ENCODE measurements at regions not wholly inside any gene's neighbourhood (a gene's known extent, or its start where the extent isn't known, plus 50 kb on each side); places are given as distances from the start of the nearest gene placed in this dataset.
A peak's percentile ranks its signal among the peaks of the same experiment; 100 is the strongest.

DNA sequence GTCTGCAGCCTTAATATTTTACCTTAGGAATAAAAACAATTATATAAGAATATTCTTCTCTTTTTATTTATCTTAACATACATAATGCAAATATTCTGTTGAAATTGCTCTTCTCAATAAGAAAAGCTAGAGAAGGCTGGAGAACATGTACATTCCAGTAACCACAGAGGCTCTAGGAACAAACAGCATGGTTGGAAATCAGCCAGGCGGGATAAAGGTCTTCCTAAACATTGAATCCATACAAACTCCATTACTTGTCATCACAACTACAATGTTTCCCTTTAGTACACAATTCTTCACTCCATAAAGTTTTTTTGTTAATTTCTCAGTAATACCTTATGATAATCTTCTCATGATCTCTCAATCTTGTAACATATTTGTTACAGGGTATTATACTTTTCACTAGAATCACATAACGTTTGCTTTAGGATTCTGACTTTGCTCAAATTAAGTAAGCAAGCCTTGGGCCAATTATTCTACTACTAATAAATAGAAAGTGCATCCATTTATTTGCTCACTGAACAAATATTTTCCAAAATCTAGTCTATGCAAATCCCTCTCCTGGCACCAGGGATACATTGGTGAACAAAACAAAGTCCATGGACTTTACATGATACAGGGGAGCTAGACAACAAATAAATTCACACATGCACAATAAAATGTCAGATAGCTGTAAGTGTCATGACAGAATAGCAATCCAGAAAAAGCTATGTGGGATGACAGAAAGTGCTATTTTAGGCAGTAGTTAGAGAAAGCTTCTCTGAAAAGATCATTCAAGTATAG lies 237.5 kb upstream of the TMTC1 start:
- no peak for DNase-seq (ENCODE audit: low read depth, low spot score)

DNA sequence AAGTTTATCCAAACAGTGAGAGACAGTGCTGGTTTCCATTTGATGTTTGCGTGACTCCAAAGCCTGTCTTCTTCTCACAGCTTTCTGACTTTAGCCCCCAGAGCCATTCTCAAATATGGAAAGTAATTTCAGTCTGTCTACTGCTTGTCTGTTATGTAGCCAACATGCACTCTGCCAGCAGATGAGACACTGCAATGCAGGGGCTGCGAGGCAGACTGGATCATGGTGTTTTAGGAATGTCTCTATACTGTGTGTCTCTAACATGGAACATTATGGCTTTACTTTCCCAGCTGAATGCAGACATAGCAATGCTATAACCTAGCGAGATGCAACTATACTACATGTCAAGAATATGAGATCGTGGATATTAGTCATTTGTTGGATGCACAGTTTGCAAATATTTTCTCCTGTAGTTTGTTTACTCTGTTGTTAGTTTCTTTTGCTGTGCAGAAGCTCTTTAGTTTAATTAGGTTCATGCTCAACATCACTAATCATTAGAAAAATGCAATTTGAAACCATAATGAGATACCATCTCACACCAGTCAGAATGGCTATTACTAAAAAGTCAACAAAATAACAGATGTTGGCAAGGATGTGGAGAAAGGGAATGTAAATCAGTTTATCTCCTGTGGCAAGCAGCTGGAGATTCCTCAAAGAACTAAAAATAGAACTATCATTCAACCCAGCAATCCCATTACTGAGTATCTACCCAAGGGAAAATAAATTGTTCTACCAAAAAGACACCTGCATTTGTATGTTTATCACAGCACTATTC lies 235.8 kb upstream of the TMTC1 start:
- no peak for DNase-seq (ENCODE audit: low read depth, low spot score)

DNA sequence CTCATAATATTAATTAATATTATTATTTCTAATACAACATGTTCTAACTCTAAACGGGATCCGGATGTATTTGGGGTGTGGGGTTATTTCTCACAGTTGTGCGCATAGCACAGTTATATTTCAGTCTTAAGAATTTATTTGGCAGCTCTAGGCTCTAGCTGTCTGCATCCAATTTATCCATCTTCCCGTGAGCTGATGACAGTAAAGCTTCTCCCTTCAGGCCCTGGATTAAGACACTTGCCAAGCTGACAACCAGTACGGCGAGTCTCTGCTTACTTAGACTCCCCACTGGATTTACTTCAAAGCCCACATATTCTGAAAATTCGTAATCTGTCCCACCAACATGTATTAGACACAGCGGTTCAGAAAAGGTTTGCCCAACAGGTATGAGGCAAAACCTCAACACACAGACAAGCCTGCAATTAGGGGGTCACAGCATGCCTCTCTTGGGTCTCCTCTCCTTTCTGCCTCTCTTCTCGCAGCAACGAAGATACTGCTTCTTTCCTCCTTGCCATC lies 232.9 kb upstream of the TMTC1 start:
- DNase-seq (ENCODE audit: low read depth, low spot score): no peak

DNA sequence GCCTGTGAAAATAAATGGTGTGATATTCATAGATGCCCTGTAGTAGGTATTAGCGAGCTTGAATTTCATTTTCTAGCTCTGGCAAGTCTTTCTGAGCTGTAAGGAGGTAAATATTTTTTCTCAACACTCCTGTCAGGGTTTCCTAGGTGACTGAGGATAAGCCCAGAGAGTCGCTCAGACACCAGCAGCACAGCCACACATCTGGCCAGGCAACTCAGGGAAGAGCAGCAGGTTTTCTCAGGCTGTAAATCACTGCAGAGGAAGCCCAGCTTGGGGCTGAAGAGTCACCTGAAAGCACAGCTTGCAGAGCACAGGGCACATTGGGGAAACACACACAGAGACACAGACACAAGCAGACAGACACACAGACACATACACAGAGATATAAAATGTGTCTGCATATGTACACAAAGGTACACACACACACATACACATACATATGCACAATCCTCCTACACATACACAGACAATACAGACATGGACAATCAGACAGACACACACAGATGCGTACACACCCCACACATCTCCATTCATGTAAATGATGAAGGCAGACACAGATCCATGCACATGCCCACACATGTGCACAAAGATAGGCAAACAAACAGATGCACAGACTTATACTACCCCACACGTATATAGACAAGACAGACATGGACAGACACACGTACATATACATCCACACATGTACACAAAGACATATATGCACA lies 232.0 kb upstream of the TMTC1 start:
- no peak for DNase-seq (ENCODE audit: low read depth, low spot score)

DNA sequence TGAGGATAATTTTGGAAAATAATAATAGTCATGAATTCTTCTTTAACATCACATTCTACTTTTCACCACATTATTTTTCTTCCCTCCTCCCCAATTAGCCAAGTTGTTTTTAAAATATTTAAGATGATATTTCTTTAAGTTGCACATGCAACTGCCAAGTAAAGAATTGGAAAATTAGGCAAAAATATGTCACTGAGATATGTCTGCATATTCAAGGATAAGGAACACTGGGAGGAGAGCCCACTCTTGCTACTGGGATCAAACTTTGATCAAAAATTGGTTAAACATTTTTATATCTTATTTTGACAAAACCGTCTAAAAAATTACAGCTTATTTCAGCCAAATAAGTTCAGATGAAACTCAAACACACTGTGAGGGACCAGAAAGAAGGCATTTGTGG lies 231.2 kb upstream of the TMTC1 start:
- no peak for DNase-seq (ENCODE audit: low read depth, low spot score)

DNA sequence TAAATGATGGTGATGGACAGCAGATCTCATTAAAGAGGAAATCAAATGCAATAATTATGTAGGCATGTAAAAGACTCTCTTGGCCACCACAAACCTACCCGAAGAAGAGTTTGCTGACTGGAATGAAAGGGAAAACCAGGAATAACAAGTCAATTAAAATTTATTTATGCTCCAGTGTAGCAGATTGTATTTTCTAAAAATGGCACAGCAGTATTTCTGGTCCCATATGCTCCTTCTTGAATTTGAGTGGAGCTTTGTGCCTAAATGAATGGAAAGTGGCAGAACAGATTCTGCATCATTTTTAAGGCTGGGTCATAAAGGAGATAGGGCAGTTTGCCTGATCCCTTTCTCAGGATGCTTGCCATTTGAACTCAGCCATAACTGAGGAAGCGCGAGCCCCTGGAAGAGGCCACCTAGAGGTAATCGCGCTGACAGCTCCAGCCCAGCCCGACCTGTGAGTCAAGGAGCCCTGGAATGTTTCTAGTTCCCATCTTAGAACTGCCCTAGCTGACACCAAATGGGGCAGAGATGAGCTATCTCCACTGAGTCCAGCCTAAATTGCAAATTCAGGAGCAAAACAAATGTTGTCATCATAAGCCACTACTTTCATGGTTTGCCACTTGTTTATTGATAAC lies 229.2 kb upstream of the TMTC1 start:
- peak; percentile 9 for DNase-seq (ENCODE audit: low read depth, low spot score)

DNA sequence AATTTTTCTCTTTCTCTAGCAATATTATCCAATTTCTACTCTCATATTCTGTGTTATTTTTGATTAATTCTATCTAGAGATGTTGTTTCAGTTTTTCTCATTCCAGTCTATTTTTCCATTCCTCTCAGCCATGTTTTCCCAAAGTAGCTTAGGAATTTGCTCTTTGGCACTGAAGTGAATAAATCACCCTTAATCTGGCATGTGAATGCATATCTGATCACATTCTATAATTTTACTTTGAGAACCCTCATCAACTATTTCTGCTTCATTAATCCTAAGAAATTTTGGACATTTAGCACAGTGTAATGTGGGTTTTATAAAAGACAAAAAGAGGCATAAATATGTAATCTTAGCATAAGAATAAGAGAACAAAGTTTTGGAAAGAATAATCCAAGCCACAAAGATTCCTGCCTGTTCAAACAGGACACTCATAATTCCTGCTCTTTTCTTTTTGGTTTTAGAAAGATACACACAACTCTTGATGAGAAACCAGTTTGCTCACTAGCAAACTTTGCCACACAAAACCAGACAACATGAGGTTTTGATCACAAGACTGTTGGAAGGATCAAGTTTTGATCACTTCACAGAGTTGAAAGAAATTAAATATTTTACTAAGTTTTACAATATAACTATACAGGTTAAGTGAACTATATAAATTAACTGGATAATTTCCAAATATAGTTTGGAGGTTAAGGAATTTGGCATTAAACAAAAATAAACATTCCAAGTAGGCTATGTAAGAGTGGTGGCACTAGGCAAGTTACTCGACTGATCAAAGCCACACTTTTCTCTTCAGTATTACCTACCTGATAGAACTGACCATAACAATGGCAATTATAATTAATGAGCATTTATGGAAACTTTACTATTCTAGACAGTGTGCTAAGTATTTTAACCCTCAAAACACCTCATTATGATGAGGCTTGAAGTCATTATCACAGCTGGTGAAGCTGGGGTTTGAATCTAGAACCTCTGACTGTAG lies 226.6 kb upstream of the TMTC1 start:
- no peak for DNase-seq (ENCODE audit: low read depth, low spot score)

DNA sequence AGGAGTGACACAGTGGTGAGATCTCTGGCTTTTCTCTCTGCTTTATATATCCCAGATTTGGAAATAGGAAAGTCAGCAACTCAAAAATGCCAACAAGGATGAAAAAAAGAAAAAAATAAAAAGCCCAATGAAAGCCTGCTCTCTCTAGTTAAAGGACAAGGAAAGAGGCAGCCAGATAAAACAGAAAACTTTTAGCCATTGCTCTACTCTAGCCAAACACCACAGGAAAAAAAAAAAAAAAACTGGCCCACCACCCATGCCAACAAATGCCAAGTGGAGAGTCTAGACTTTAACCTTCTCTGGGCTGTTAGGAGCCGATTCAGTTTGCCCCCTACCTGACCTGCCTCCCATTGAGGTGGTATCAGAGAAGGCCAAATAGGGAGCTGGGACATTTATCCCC lies 222.3 kb upstream of the TMTC1 start:
- no peak for DNase-seq (ENCODE audit: low read depth, low spot score)

DNA sequence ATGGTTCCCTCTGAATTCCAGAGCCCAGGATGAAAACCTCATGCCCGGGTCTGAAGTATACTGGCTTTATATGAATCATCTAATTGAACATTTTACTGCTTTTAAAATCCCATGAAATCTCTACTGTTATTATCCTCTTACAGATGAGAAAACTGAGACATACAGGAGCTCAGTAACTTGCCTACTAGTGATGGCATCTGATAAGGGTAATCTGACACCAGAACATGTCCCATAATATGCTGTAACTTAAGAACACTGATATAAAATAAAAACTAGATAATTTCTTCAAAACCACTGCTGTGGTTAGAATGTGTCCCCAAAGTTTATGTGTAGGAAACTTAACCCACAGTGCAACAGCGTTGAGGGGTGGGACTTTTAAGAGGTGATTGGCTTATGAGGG lies 219.6 kb upstream of the TMTC1 start:
- no peak for DNase-seq (ENCODE audit: low read depth, low spot score)

DNA sequence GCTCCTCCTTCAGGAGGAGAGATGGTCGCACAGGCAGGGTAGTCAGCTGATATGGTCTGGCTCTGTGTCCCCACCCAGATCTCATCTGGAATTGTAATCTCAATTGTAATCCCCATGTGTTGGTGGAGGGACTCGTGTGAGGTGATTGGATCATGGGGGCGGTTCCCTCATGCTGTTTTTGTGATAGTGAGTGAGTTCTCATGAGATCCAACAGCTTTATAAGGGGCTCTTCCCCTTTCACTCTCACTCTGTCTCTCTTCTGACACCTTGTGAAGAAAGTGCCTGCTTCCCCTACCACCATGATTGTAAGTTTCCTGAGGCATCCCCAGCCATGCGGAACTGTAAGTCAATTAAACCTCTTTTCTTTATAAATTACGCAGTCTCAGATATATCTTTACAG lies 218.9 kb upstream of the TMTC1 start:
- no peak for DNase-seq (ENCODE audit: low read depth, low spot score)

DNA sequence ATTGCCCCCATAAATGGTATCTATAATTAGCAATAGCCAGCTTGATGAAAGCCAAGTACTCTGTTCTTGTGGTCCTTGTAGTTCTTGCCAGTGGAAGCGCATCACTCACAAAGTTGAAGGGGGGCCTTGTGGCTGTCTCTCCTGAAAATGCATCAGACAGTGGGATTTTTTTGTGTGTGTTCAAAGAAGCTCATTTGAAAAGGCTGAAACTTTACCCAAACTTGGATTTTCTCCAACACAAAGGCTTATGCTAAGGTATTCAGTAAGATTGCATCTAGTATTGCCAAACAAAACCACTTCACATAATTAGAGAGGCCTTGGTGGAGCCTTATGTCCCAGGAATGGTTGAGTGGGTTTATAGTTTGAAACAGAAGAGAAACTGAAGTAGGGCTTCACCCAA lies 216.7 kb upstream of the TMTC1 start:
- DNase-seq (ENCODE audit: low read depth, low spot score): no peak

DNA sequence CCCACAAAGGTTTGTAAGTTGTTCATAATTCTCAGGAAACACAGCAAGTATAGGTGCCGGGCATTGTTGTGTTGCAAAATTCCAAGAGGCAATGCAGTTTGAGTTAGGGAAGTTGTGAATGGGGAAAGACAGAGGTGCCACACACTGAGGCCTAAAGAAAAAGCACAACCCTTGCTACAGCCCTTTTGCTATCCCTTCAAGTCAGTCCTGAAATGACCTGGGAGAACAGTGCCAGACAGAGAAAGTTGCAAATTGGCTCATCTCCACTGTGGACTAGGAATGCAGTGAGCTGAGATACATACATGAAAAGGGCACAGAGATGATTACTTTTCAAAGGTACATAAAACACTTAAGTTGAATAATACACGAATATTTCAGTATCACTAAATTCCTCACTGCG lies 213.3 kb upstream of the TMTC1 start:
- no peak for DNase-seq (ENCODE audit: low read depth, low spot score)

DNA sequence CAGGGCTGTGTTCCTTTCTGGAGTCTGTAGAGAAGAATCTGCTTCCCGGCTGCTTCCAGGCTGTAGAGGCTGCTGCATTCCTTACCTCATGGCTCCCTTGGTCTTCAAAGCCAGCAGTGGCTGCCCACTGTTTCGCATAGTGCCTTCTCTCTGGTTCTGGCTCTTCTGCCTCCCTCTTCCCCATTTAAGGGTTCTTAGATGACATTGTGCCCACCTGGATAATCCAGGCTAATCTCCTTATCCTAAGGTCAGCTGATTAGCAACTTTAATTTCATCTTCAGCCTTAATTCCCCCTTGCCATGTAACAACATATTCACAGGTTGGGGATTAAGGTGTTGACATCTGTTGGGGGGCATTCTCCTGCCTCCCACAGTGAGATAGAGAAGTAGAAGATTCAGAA lies 208.6 kb upstream of the TMTC1 start:
- no peak for DNase-seq (ENCODE audit: low read depth, low spot score)

DNA sequence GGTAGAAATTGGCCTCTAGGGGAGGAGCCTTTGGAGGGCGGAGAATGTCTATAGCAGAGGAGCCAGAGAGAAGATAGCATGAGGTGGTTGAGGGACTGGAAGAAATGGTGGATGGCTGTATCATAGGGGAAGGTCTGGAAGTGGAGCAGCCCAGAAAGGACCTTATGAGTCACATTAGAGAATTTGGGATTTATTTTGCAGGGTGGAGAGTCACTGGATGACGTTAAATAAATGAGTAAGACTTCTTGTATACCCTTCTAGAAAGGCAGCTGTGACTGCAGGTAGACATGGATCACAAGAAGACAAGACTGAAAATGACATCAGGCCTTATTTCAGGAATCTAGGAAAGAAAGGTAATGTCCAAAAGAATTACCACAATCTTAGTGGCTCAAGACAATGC lies 208.2 kb upstream of the TMTC1 start:
- no peak for DNase-seq (ENCODE audit: low read depth, low spot score)

DNA sequence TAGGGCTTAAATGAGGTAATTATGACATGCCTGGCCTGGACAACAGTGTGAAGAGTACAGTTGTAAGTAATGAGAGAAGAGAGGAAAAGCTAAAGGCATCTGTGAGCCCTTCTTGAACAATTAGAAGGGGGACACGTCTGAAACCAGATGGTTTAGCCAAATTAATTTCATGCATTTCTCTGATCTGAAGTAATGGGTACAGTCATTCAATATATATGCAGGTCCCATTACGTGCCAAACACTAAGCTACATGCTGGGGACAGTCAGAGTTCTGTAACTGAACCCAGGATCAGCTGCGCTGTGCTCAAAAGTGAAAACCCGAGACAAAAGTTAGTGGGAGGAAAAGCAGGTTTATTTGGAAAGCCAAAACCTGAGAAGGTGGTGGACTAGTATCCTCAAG lies 207.2 kb upstream of the TMTC1 start:
- no peak for DNase-seq (ENCODE audit: low read depth, low spot score)

DNA sequence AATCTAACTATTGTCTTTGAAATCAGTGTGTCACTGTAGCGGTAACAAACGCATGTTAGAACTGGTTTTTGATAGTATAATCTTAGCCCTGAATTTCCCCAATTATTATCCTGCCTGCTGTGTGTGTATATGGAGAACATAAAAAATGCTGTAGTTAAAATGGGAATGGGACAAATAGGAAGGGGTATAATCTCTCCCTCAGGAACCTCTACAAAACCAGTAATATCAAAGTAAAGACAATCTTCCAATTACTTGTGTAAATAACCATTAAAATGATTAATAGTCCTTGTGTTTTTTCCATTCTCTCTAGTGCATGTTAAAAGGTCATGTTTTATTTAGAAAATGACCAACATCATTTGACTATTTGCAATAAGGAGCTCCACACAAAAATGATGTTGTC lies 200.1 kb upstream of the TMTC1 start:
- no peak for DNase-seq (ENCODE audit: low read depth, low spot score)

DNA sequence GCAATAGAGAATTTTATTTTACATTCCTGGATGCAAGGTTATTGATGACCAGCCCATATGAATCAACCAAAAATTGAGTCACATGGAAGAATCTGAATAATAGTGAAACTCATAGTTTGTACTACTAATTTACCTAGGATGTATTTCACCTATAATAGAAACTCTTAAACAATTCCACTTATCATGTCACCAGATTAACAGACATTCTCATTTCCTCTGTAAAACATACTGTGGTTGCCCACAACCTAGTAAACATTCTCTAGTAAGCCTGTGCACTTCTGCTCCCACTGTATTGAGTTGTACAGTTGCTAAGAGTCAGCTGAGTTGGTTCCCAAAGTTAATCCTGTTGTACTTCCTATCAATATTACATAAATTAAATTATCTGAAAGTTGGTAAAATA lies 196.6 kb upstream of the TMTC1 start:
- DNase-seq (ENCODE audit: low read depth, low spot score): no peak

DNA sequence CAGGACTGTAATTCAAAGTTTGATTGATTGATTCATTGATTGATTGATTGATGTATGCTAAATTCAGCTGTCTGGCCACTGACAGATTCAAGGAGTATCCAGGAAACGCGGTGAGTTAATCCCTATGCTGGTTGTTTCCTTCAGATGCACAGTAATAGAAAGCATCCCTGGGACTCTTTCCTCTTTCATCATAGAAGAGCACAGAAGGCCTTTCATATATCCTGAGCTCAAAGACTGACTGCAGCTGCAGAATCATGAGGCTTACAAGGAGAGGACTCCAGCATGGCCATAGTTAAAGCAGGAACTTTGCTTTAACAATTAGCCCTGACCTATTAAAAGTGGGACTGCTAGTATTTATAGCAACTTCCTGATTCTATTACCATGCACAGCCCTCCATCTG lies 187.7 kb upstream of the TMTC1 start:
- no peak for DNase-seq (ENCODE audit: low read depth, low spot score)

DNA sequence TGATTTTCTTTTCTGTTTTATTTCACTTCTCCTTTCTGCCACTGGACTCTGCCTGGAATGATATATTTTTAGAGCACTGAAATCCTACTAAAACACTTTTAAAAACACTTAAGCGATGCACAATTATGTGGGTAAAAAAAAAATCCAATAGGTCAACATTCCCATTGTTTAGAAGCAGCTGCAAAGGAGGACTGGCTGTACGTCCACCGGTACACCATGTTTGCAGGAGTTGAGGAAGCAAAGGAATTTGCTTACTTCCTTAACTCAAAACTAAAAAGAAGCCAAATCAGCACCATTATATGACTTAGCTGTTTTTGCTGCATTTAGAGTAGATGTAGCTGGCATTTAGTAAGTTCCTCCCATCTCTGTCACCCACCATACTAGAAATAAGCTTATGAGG lies 186.8 kb upstream of the TMTC1 start:
- DNase-seq (ENCODE audit: low read depth, low spot score): no peak

DNA sequence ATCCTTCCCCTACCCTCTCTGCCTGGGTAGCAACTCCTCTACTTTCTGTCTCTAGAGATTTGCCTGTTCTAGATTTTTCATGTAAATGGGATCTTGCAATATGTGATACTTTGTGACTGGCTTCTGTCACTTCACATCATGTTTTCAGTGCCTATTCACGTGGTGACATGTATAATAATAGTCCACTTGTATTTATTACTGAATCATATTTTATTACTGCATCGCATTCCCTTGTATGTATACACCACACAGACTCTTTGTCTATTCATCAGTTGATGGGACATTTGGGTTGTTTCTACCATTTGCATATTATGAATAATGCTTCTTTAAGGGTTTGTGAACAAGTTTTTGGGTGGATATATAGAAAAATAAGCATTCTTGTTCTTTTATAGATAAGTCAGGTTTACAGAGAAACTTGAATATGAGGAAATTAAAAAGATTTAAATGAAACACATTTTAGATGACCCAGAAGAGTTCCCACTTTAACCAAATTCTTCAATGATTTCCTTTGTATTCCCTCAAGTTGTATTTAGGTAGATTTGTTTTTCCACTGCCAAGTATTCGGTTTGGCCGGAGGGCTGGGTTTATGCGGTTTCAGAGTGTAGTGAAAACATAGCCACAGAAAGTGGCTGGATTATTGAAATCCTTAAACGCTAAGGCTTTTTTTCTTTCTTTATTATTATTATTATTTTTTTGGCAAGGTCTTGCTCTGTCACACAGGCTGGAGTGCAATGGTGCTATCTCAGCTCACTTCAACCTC lies 178.7 kb upstream of the TMTC1 start:
- DNase-seq (ENCODE audit: low read depth, low spot score): no peak

All from iPS DF 19.7 (cell line).